ENCODE measurements at regions not wholly inside any gene's neighbourhood (a gene's known extent, or its start where the extent isn't known, plus 50 kb on each side); places are given as distances from the start of the nearest gene placed in this dataset.

DNA sequence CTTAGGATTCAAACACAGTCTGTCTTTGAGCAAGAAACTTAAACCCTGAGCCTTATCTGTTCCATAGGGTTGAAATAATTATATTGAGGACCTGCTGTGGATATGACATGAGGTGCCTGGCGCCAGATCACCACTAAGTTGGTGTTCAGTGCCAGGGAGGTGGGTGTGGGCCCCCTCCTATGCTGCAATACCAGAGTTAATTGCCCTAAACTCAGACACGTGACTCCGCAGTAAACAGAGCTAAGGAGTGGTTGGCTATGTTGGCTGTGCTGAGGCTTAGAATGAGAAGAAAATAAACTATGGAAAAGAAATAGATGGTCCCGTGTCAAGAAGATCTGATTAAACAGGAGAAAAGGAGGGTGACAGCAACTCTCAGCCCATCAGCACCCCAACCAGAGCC is 419.4 kb upstream of the JARID2 start:
- TF ChIP-seq CTCF (conservative IDR thresholded peaks at IDR 0.05) (no peak), EZH2 (IDR thresholded peaks at IDR 0.05; ENCODE audit: low read depth) (no peak)
